ENCODE measurements at regions not wholly inside any gene's neighbourhood (a gene's known extent, or its start where the extent isn't known, plus 50 kb on each side); places are given as distances from the start of the nearest gene placed in this dataset.
"Not testable (repeated sequence)": the region's sequence is repeated elsewhere in the genome, so short reads cannot be mapped to it uniquely, and the experiment has no call there.

DNA sequence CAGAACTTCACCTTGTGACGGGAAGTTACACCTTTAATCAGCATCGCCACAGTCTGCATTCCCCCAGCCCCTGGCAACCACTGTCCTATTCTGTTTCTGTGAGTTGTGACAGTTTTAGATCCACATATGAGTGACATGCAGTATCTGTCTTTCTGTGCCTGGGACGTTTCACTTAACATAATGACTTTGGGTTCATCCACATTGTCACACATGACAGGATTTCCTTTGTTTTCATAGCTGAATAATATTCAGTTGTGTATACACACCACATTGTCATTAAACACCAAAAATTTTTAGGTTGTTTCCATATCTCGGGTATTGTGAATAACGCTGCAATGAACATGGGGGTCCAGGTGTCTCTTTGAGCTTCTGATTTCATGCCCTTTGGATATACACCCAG lies 62.6 kb upstream of the BDH1 start:
- not testable (repeated sequence) for DNase-seq

DNA sequence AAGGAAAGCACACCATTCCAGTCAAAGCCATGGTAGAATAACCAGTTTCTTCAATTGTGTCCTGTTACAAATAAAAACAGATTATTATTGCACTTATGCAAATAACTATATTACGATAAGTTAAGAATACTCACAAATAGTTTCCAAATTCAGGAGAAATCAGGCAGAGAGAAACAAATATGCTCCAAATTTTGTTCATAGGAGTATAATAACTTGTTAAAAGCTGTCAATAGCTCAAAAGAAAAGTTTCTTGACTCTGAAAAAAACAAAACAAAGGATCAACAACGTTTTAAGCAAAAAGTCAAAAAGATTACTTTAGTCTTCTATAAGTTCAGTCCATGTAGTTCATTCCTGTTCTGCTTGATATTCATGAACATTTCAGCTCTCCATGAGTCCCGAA lies 59.7 kb upstream of the BDH1 start:
- no peak for DNase-seq

- not testable (repeated sequence) for DNase-seq
Measured at GRCh38 chr3:197614134-197614533, 58.4 kb upstream of the BDH1 start.

GRCh38 chr3:197613199-197613598 lies 57.4 kb upstream of the BDH1 start:
- peak; percentile 33 for DNase-seq

- DNase-seq = no peak
Measured at GRCh38 chr3:197611255-197611654, 55.5 kb upstream of the BDH1 start.

DNA sequence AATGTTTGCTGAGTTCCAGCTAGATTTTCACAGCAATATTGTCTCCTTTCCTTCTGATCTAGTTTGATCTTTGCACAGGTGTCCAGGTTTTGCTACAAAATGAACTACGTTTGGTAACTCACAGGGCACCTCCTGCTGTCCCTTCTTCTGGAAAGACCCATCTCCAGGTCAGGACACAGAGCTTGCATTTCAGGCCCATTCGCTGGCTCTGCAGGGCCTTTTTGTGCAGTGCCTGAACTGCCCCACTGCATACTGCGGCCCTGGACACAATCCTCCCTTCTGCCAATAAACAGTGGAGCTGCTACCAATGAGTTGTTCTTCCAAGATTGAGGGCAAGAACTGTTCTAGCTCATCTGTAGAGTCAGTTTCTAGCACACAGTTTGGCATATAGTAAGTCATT lies 50.7 kb upstream of the BDH1 start:
- no peak for DNase-seq
